GM10266 (cell line): ENCODE measurements at regions not wholly inside any gene's neighbourhood (a gene's known extent, or its start where the extent isn't known, plus 50 kb on each side); places are given as distances from the start of the nearest gene placed in this dataset.

Experiments
- DNase-seq: peaks from one replicate; pipeline ENCODE4 v3.0.0; 2012; ENCODE audit errors: extremely low spot score
- CTCF ChIP-seq: IDR thresholded peaks from 2 replicates; pipeline ENCODE4 v1.5.1; 2012; ENCODE audit warnings: mild to moderate bottlenecking, low read depth; ENCODE audit not compliant: control insufficient read depth, insufficient read depth; ENCODE audit errors: missing control alignments

GRCh38 chr18:37717656-37718055 lies 152.1 kb upstream of the CELF4 start:
- TF ChIP-seq CTCF, result no peak

GRCh38 chr18:37717098-37717497 lies 151.5 kb upstream of the CELF4 start:
- no peak for TF ChIP-seq CTCF
- DNase-seq, result no peak

More at GRCh38 chr18:37717656-37718055, 152.1 kb upstream of the CELF4 start:
- no peak for DNase-seq

GRCh38 chr18:37716106-37716735 lies 150.6 kb upstream of the CELF4 start:
- TF ChIP-seq CTCF, result no peak
- no peak for DNase-seq

GRCh38 chr18:37714691-37715090 lies 149.1 kb upstream of the CELF4 start:
- TF ChIP-seq CTCF, result no peak
- DNase-seq, result no peak

GRCh38 chr18:37712776-37713175 lies 147.2 kb upstream of the CELF4 start:
- DNase-seq, result no peak
- TF ChIP-seq CTCF, result no peak

GRCh38 chr18:37711766-37712505 lies 146.3 kb upstream of the CELF4 start:
- no peak for TF ChIP-seq CTCF
- DNase-seq, result no peak

- TF ChIP-seq CTCF, result no peak
- DNase-seq, result no peak
Observed at GRCh38 chr18:37710726-37711125, 145.1 kb upstream of the CELF4 start.
